Germinal center (tissue), 1 donor: ENCODE measurements at regions not wholly inside any gene's neighbourhood (a gene's known extent, or its start where the extent isn't known, plus 50 kb on each side); places are given as distances from the start of the nearest gene placed in this dataset.
"Not testable (repeated sequence)": the region's sequence is repeated elsewhere in the genome, so short reads cannot be mapped to it uniquely, and the experiment has no call there.

Experiments
- DNase-seq: peaks from one replicate; pipeline ENCODE4 v3.0.0; 2012; ENCODE audit warnings: mixed read lengths, low spot score

GRCh38 chr2:183919926-183920325 is 678.4 kb upstream of the ZNF804A start:
- DNase-seq, result no peak

- no peak for DNase-seq
Observed at GRCh38 chr2:183925281-183925680, 673.0 kb upstream of the ZNF804A start.

- DNase-seq, result no peak
Observed at GRCh38 chr2:183926433-183926832, 671.9 kb upstream of the ZNF804A start.

- no peak for DNase-seq
Observed at GRCh38 chr2:183927406-183928325, 670.7 kb upstream of the ZNF804A start.

GRCh38 chr2:183935005-183935404 is 663.3 kb upstream of the ZNF804A start:
- DNase-seq, result no peak

- no peak for DNase-seq
Observed at GRCh38 chr2:183937220-183937619, 661.1 kb upstream of the ZNF804A start.

- DNase-seq, result no peak
Observed at GRCh38 chr2:183946193-183946592, 652.1 kb upstream of the ZNF804A start.

GRCh38 chr2:183948861-183949260 is 649.5 kb upstream of the ZNF804A start:
- DNase-seq, result no peak

- no peak for DNase-seq
Observed at GRCh38 chr2:183950673-183951072, 647.7 kb upstream of the ZNF804A start.

- no peak for DNase-seq
Observed at GRCh38 chr2:183951630-183952029, 646.7 kb upstream of the ZNF804A start.

GRCh38 chr2:183952741-183953140 is 645.6 kb upstream of the ZNF804A start:
- DNase-seq, result no peak

GRCh38 chr2:183963609-183964008 is 634.7 kb upstream of the ZNF804A start:
- no peak for DNase-seq

- DNase-seq, result no peak
Observed at GRCh38 chr2:183964565-183964964, 633.8 kb upstream of the ZNF804A start.

- no peak for DNase-seq
Observed at GRCh38 chr2:183967756-183968155, 630.6 kb upstream of the ZNF804A start.

GRCh38 chr2:183975676-183976075 is 622.7 kb upstream of the ZNF804A start:
- not testable (repeated sequence) for DNase-seq

- DNase-seq, result no peak
Observed at GRCh38 chr2:183984871-183985270, 613.5 kb upstream of the ZNF804A start.

GRCh38 chr2:183991968-183992367 is 606.4 kb upstream of the ZNF804A start:
- no peak for DNase-seq

- DNase-seq, result no peak
Observed at GRCh38 chr2:183993052-183993451, 605.3 kb upstream of the ZNF804A start.

- DNase-seq, result no peak
Observed at GRCh38 chr2:183995632-183996031, 602.7 kb upstream of the ZNF804A start.

GRCh38 chr2:183996825-183997793 is 601.2 kb upstream of the ZNF804A start:
- no peak for DNase-seq

- DNase-seq, result peak; percentile 11
Observed at GRCh38 chr2:183998041-183998796, 600.1 kb upstream of the ZNF804A start.

- no peak for DNase-seq
Observed at GRCh38 chr2:183998797-183999190, 599.5 kb upstream of the ZNF804A start.
